GM12892 (cell line): ENCODE measurements at regions not wholly inside any gene's neighbourhood (a gene's known extent, or its start where the extent isn't known, plus 50 kb on each side); places are given as distances from the start of the nearest gene placed in this dataset.
"Not testable (repeated sequence)": the region's sequence is repeated elsewhere in the genome, so short reads cannot be mapped to it uniquely, and the experiment has no call there.

Experiments
- DNase-seq: peaks from one replicate; pipeline ENCODE4 v3.0.0; 2011; ENCODE audit not compliant: insufficient read length
- FAIRE-seq: peaks from 2 replicates; lab custom pipeline; 2011; peaks lifted over from hg19 to GRCh38; lab: Jason Lieb, UNC
- POLR2A ChIP-seq: IDR thresholded peaks from 2 replicates; pipeline ENCODE4 v1.6.1; 2011; ENCODE audit warnings: low read depth, low read length, control low read depth
- POLR2AphosphoS5 ChIP-seq: IDR thresholded peaks from 2 replicates; pipeline ENCODE4 v1.6.1; 2011; ENCODE audit warnings: low read depth, low read length, control low read depth
- TAF1 ChIP-seq: IDR thresholded peaks from 2 replicates; pipeline ENCODE4 v1.6.1; 2011; ENCODE audit warnings: low read depth, mild to moderate bottlenecking, control low read depth, low read length, borderline replicate concordance

GRCh38 chr16:85446951-85447692 lies 166.0 kb upstream of the GSE1 start:
- TF ChIP-seq TAF1 (no peak), POLR2A (no peak), POLR2AphosphoS5 (no peak)
- DNase-seq: no peak
- FAIRE-seq: no peak

- no peak for FAIRE-seq
- TF ChIP-seq TAF1 (no peak), POLR2A (no peak), POLR2AphosphoS5 (no peak)
- no peak for DNase-seq
Observed at GRCh38 chr16:85447693-85448313, 165.3 kb upstream of the GSE1 start.

GRCh38 chr16:85448557-85449190 lies 164.4 kb upstream of the GSE1 start:
- DNase-seq (no peak), FAIRE-seq (no peak)

GRCh38 chr16:85449191-85449884 lies 163.8 kb upstream of the GSE1 start:
- FAIRE-seq: no peak
- DNase-seq: no peak
- TF ChIP-seq POLR2A (no peak), POLR2AphosphoS5 (no peak), TAF1 (no peak)

More at GRCh38 chr16:85448557-85449190, 164.4 kb upstream of the GSE1 start:
- no peak for TF ChIP-seq TAF1
- no peak for TF ChIP-seq POLR2A
- TF ChIP-seq POLR2AphosphoS5: no peak

GRCh38 chr16:85449885-85450245 lies 163.3 kb upstream of the GSE1 start:
- DNase-seq (no peak), FAIRE-seq (no peak)
- TF ChIP-seq POLR2A (no peak), POLR2AphosphoS5 (no peak), TAF1 (no peak)

- FAIRE-seq, DNase-seq: not testable (repeated sequence)
Observed at GRCh38 chr16:85451142-85451541, 162.0 kb upstream of the GSE1 start.

- DNase-seq: no peak
- TF ChIP-seq TAF1 (no peak), POLR2AphosphoS5 (no peak), POLR2A (no peak)
- no peak for FAIRE-seq
Observed at GRCh38 chr16:85451641-85452363, 161.3 kb upstream of the GSE1 start.

GRCh38 chr16:85452364-85453193 lies 160.5 kb upstream of the GSE1 start:
- DNase-seq (no peak), FAIRE-seq (no peak)
- TF ChIP-seq TAF1: no peak
- TF ChIP-seq POLR2A: no peak
- TF ChIP-seq POLR2AphosphoS5: no peak

- FAIRE-seq: no peak
- TF ChIP-seq TAF1 (no peak), POLR2AphosphoS5 (no peak), POLR2A (no peak)
- no peak for DNase-seq
Observed at GRCh38 chr16:85453194-85453678, 159.9 kb upstream of the GSE1 start.

GRCh38 chr16:85453703-85454102 lies 159.4 kb upstream of the GSE1 start:
- no peak for DNase-seq
- FAIRE-seq: no peak
- TF ChIP-seq POLR2AphosphoS5 (no peak), TAF1 (no peak), POLR2A (no peak)
